Upper lobe of left lung (tissue), 6 donors: ENCODE measurements at regions not wholly inside any gene's neighbourhood (a gene's known extent, or its start where the extent isn't known, plus 50 kb on each side); places are given as distances from the start of the nearest gene placed in this dataset.

Source experiments
- ATAC-seq, 2 donors: fragments of 200-7000 bp; cut with Tn5 transposase; one replicate each; pipeline ENCODE4 v1.9.1; 2022; ENCODE audit warnings: mild to moderate bottlenecking in 2 of 2, moderate library complexity in 2 of 2; ENCODE audit not compliant: low FRiP score in 2 of 2
- DNase-seq, 2 donors: peaks; one replicate each; pipeline ENCODE4 v3.0.0-alpha.2; 2019 to 2020
- H3K27ac ChIP-seq, 4 donors: fragments of 200-600 bp; sonication (generic); one replicate each; pipeline ENCODE4 v1.5.1; 2016 to 2019
- H3K27me3 ChIP-seq, 4 donors: fragments of 200-600 bp; sonication (generic); one replicate each; pipeline ENCODE4 v1.5.1; 2017 to 2019
- H3K36me3 ChIP-seq, 4 donors: fragments of 200-600 bp; sonication (generic); one replicate each; pipeline ENCODE4 v1.5.1; 2016 to 2019
- H3K4me1 ChIP-seq, 4 donors: fragments of 200-600 bp; sonication (generic); one replicate each; pipeline ENCODE4 v1.5.1; 2018 to 2019
- H3K4me3 ChIP-seq, 4 donors: fragments of 200-600 bp; sonication (generic); one replicate each; pipeline ENCODE4 v1.5.1; 2017 to 2019; ENCODE audit warnings: mild to moderate bottlenecking in 2 of 4, moderate library complexity in 1 of 4
- H3K9me3 ChIP-seq, 4 donors: fragments of 200-600 bp; sonication (generic); one replicate each; pipeline ENCODE4 v1.5.1; 2018 to 2019
- EP300 ChIP-seq, 4 donors: sonication (generic); formaldehyde crosslinking; IDR thresholded peaks; one replicate each; pipeline ENCODE4 v1.5.1; 2017; ENCODE audit warnings: antibody characterized with exemption in 4 of 4, control low read depth in 2 of 4
- POLR2A ChIP-seq, 4 donors: fragments of 450-650 bp; IDR thresholded peaks; one replicate each; pipeline ENCODE4 v1.5.1; 2016 to 2017; ENCODE audit warnings: antibody characterized with exemption in 4 of 4, mild to moderate bottlenecking in 2 of 4
- POLR2AphosphoS5 ChIP-seq, 2 donors: sonication (generic); formaldehyde crosslinking; IDR thresholded peaks; one replicate each; pipeline ENCODE4 v1.5.1; 2017; ENCODE audit warnings: antibody characterized with exemption in 2 of 2
- WGBS, 2 donors: methylation state at CpG; one replicate each; pipeline ENCODE4 v1.1.5; 2017 to 2018; 5-methylcytosine and 5-hydroxymethylcytosine counted together
- TF ChIP-seq, protein P1 (sequence below), 6 experiments: fragments of 450-650 bp in 4 of 6; fragments of 200-600 bp in 2 of 6; sonication (generic) in 2 of 6; IDR thresholded peaks; one replicate each; pipeline ENCODE4 v1.5.1; 2016 to 2019; ENCODE audit warnings: antibody characterized with exemption in 6 of 6
- donor health status: DM: no; HTN: no; CAD: no; lungs with moderate emphysema.
- donor health status: DM: no; HTN: yes; CAD: no; lungs with severe emphysema.

DNA sequence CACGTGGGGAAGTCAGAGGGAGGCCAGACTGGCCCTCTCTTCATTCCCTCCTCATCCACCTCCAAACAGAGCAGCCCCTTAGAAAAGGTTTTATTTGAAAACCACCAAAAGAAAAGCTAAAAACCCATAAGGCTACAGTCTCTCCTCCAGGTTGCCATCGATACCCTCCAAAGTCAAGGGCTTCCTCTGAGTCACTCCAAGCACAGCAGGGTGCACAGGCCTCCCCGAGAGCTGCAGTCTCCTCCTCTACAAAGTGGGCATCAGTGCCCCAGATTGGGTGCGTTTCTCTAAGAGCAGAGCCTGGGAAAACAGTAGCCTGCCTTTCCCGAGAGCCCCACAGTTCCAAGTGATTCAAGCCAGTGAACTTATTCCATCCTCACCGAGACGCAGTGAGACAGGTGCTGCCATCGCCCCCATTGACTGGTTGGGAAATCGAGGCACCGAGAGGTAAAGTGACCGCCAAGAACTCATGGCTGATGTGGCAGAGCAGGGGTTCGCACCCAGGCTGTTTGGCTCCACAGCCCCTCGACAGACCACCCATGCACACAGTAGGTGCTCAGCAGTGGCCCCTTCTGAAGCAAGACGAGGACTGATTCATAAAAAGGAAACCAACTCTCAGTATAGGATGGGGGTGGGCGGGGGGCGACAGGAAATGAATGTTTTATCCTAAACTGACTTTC lies 91.7 kb upstream of the SHISAL1 start:
- no peak for DNase-seq
- H3K27ac ChIP-seq = no peak overlapping the region
- 84 to 88% methylated on average over 7 to 16 of the region's 16 CpGs for WGBS, 2 donors
- H3K36me3 ChIP-seq = no peaks in the 10 kb centered on the region
- H3K4me3 ChIP-seq = no peak overlapping the region
- H3K4me1 ChIP-seq = no peaks in the 10 kb centered on the region
- no peaks in the 10 kb centered on the region for H3K9me3 ChIP-seq
- TF ChIP-seq POLR2AphosphoS5 (IDR thresholded peaks at IDR 0.05) = no peak
- TF ChIP-seq, protein P1, sequence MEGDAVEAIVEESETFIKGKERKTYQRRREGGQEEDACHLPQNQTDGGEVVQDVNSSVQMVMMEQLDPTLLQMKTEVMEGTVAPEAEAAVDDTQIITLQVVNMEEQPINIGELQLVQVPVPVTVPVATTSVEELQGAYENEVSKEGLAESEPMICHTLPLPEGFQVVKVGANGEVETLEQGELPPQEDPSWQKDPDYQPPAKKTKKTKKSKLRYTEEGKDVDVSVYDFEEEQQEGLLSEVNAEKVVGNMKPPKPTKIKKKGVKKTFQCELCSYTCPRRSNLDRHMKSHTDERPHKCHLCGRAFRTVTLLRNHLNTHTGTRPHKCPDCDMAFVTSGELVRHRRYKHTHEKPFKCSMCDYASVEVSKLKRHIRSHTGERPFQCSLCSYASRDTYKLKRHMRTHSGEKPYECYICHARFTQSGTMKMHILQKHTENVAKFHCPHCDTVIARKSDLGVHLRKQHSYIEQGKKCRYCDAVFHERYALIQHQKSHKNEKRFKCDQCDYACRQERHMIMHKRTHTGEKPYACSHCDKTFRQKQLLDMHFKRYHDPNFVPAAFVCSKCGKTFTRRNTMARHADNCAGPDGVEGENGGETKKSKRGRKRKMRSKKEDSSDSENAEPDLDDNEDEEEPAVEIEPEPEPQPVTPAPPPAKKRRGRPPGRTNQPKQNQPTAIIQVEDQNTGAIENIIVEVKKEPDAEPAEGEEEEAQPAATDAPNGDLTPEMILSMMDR (IDR thresholded peaks at IDR 0.05) = no peak
- TF ChIP-seq EP300 (IDR thresholded peaks at IDR 0.05) = no peak
- no peak for TF ChIP-seq POLR2A (IDR thresholded peaks at IDR 0.05)
- ATAC-seq = no peak
- H3K27me3 ChIP-seq = no peaks in the 10 kb centered on the region

DNA sequence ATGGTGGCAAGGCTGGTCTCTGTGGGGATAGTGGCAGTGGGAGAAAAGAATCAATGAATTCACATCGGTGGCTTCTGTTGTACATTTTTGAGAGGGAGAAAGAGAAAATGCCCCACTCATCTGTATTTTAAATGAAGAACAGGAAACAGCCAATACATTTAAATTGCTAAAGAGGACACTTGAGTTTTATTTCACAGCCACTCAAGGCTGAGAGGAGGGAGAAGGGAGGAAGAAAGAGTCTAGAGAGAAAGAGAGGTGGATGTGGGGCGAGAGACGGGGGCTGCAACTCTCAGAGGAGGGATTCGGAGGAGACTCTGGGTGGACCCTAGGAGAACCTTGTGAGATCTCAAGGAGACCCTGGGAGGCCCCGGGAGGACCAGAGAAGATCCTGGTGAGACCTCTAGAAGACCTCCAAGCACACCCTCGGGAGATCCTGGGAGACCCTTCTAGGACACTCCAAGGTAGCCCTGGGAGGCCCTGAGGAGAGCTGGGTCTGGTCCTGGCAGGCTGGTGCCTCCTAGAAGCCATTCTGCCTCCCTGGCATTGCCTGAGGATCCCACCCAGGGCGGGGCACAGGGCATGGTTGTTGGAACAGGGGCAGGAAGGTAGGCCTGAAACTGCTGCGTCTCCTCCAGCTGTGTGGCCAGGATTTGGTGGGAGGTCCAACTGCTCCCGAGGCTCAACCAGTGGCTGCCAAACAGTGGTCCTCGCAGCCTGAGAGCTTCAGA lies 91.0 kb upstream of the SHISAL1 start:
- no peaks in the 10 kb centered on the region for H3K27me3 ChIP-seq
- H3K9me3 ChIP-seq = no peaks in the 10 kb centered on the region
- no peak for ATAC-seq
- 68 to 77% methylated on average over 10 of the region's 10 CpGs for WGBS, 2 donors
- peak; percentile 18 to 31 for DNase-seq
- no peak overlapping the region for H3K27ac ChIP-seq
- no peaks in the 10 kb centered on the region for H3K36me3 ChIP-seq
- H3K4me3 ChIP-seq = no peak overlapping the region
- no peaks in the 10 kb centered on the region for H3K4me1 ChIP-seq
- no peak for TF ChIP-seq EP300 (IDR thresholded peaks at IDR 0.05)
- no peak for TF ChIP-seq POLR2AphosphoS5 (IDR thresholded peaks at IDR 0.05)
- TF ChIP-seq, protein P1 (IDR thresholded peaks at IDR 0.05) = no peak
- no peak for TF ChIP-seq POLR2A (IDR thresholded peaks at IDR 0.05)

DNA sequence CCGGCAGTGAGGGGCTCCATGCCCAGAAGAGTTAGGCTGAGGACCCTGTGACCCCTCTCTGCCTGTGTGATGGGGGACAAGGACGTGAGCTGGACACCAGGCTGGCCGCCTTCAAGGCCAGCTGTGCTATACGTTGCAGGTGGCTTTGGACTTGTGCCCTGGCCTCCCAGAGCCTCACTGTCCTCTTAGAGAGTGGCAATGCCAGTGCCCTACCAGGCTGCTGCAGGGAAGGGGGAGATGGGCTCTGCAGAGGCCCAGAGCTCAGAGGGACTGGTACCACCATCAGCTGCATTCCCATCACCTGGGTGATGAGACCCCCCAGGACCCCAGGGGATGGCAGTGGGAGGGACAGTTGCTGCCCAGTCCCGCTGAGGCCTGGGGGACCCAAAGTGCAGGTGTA lies 90.4 kb upstream of the SHISAL1 start:
- Histone ChIP-seq H3K27ac (no peak overlapping the region), H3K9me3 (no peaks in the 10 kb centered on the region), H3K4me3 (no peak overlapping the region), H3K27me3 (no peaks in the 10 kb centered on the region), H3K36me3 (no peaks in the 10 kb centered on the region), H3K4me1 (no peaks in the 10 kb centered on the region)
- TF ChIP-seq EP300 (IDR thresholded peaks at IDR 0.05) (no peak), POLR2A (IDR thresholded peaks at IDR 0.05) (no peak), POLR2AphosphoS5 (IDR thresholded peaks at IDR 0.05) (no peak)
- TF ChIP-seq, protein P1 (IDR thresholded peaks at IDR 0.05) = no peak
- peak; percentile 11 to 32 for DNase-seq
- 78 to 92% methylated on average over 2 to 5 of the region's 5 CpGs for WGBS, 2 donors
- no peak for ATAC-seq

DNA sequence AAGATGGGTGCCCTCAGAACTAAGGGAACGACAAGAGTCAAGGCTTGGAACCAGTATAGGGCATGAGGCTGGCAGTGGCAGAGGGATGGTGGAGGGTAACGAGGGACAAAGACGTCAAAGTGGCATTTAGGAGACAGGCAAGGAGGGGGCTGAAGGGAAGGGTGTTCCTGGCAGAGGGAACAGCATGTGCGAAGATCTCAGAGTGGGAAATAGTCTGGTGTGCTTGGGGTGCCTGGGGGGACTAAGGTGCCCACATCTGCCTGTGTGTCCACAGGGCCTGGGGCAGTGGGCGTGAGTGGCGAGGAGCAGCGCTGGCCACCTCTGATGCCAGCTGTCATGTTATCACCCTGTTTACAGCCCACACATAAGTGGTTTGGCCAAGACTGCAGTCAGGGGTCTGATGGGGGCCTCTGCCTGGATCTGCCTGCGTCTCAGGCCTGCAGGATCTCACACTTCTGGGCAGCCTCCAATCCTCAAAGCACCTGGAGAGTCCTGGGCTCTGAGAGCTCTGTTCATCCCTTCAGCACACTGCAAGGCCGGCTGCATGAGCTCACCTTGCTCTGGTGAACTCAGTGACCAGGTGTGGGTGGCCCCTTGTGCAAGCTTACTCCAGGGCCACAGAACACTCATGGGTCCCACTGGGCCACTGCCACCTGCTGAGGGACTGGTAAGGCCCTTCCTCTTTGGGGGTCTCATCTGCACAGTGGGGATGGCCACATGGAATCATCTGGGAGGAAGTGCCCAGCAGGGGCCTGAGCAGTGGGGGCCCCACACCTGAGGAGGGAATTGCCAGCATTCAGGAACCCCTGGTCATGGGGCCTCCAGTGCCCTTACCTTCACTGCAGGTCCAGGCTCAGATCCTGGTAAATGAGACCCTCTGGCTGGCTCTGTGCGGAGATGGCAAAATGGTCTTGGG lies 89.7 kb upstream of the SHISAL1 start:
- Histone ChIP-seq H3K4me3 (no peak overlapping the region), H3K4me1 (no peaks in the 10 kb centered on the region), H3K9me3 (no peaks in the 10 kb centered on the region), H3K27ac (no peak overlapping the region), H3K27me3 (no peaks in the 10 kb centered on the region), H3K36me3 (no peaks in the 10 kb centered on the region)
- 91 to 93% methylated on average over 8 to 10 of the region's 10 CpGs for WGBS, 2 donors
- DNase-seq = peak; percentile 13 to 41
- TF ChIP-seq EP300 (IDR thresholded peaks at IDR 0.05) = no peak
- no peak for ATAC-seq

DNA sequence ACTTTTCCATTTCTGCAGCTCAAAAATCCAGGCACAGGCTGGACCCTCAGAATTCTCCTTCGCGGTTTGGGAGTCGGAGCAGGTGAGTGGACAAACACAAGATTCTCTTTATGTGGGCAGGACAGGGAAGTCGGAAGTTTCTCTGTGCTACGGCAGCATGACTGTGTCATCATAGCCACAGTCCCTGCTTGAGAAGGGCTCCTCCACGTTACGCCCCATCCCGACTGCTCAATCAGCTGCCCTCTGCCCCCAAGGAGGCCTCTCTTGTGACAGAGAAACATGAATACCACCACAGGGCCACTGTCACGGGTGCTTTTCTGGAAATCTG lies 89.0 kb upstream of the SHISAL1 start:
- no peaks in the 10 kb centered on the region for H3K27me3 ChIP-seq
- no peaks in the 10 kb centered on the region for H3K36me3 ChIP-seq
- DNase-seq = peak in 1 of 2 donors; percentile 8
- H3K4me3 ChIP-seq = no peak overlapping the region
- ATAC-seq = no peak
- H3K9me3 ChIP-seq = no peaks in the 10 kb centered on the region
- TF ChIP-seq POLR2AphosphoS5 (IDR thresholded peaks at IDR 0.05) (no peak), EP300 (IDR thresholded peaks at IDR 0.05) (no peak), POLR2A (IDR thresholded peaks at IDR 0.05) (no peak)
- TF ChIP-seq, protein P1 (IDR thresholded peaks at IDR 0.05) = no peak
- 73 to 74% methylated on average over 9 of the region's 9 CpGs for WGBS, 2 donors
- no peak overlapping the region for H3K27ac ChIP-seq
- H3K4me1 ChIP-seq = no peaks in the 10 kb centered on the region
